ENCODE measurements at regions not wholly inside any gene's neighbourhood (a gene's known extent, or its start where the extent isn't known, plus 50 kb on each side); places are given as distances from the start of the nearest gene placed in this dataset.

DNA sequence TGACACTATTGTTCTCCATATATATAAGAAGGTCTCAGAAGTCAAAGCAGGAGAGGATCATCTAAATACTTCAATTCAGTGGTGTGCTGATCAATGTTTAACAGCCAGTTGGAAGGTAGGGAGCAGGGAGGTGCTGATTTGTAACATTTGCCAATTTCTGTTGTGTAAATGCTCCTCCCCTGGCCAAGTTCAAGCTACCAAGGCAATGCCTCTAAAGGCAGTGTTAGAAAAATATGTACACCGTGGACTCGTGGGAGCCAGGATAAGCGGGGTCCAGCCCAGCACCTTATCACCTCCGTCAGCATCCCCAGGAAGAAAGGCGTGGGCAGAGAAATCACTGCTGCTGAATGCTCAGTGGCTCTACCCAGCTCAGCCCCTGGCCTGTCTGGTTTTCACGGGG lies 75.3 kb upstream of the COX10 start:
- H3K36me3 ChIP-seq: peaks cover 3% of the 10 kb centered on the region; the same call in 1 of the 2 replicates
- TF ChIP-seq Cebpa-rat (IDR thresholded peaks at IDR 0.05): no peak
- H3K9me3 ChIP-seq: no peaks in the 10 kb centered on the region
- no peaks in the 10 kb centered on the region for H4K20me1 ChIP-seq
- H3K4me1 ChIP-seq: no peaks in the 10 kb centered on the region
- H3K4me2 ChIP-seq: no peak overlapping the region
- H3K9ac ChIP-seq: no peak overlapping the region
- no peak overlapping the region for H3K27ac ChIP-seq
- no peak overlapping the region for H3K4me3 ChIP-seq
- H3K27me3 ChIP-seq: no peaks in the 10 kb centered on the region

DNA sequence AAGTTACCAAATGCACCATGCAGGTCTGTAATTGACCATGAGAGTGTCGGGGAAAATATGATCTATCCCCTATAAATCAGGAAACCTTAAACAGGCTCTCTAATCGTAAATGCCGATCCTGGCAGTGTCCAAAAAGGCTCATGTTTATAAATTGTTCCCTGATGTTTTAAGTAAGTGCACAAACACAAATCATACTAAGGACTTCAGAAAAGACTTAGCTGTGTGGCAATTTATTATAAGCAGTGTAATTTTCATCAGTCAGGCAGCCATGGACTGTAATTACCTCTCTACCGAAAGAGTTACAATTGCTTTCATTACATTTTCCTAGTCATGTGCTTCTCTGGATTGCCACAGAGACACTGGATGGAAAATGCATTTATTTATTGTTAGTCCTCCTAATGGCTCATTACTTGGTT lies 73.4 kb upstream of the COX10 start:
- no peaks in the 10 kb centered on the region for H3K4me1 ChIP-seq
- peaks cover 3% of the 10 kb centered on the region; the same call in 1 of the 2 replicates for H3K36me3 ChIP-seq
- no peak overlapping the region for H3K27ac ChIP-seq
- H3K4me2 ChIP-seq: no peak overlapping the region
- no peak overlapping the region for H3K4me3 ChIP-seq
- H3K9me3 ChIP-seq: no peaks in the 10 kb centered on the region
- no peak for TF ChIP-seq Cebpa-rat (IDR thresholded peaks at IDR 0.05)
- no peak overlapping the region for H3K9ac ChIP-seq
- H4K20me1 ChIP-seq: no peaks in the 10 kb centered on the region
- no peaks in the 10 kb centered on the region for H3K27me3 ChIP-seq

DNA sequence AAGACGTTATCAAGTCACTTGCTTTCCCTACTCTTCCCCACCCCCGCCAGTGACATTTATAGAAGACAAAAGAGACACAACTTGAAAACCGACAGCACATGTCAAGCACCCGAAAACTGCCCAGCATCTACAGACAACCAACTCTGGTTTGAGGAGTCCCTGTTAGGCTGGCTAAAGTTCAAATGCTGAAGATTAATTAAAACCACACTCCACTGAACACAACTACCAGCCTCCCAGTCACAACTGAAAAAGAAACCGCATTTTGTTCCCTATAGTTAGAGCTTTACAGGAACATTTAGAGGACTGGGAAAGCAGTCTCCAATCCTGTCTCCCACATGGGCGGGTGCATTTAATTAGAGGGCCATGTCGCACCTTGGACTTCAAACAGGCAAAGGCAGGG lies 73.0 kb upstream of the COX10 start:
- no peaks in the 10 kb centered on the region for H4K20me1 ChIP-seq
- TF ChIP-seq Cebpa-rat (IDR thresholded peaks at IDR 0.05): no peak
- H3K9ac ChIP-seq: no peak overlapping the region
- H3K27ac ChIP-seq: no peak overlapping the region
- H3K9me3 ChIP-seq: no peaks in the 10 kb centered on the region
- no peaks in the 10 kb centered on the region for H3K4me1 ChIP-seq
- H3K4me2 ChIP-seq: no peak overlapping the region
- no peak overlapping the region for H3K4me3 ChIP-seq
- H3K36me3 ChIP-seq: peaks cover 3% of the 10 kb centered on the region; the same call in 1 of the 2 replicates
- no peaks in the 10 kb centered on the region for H3K27me3 ChIP-seq

DNA sequence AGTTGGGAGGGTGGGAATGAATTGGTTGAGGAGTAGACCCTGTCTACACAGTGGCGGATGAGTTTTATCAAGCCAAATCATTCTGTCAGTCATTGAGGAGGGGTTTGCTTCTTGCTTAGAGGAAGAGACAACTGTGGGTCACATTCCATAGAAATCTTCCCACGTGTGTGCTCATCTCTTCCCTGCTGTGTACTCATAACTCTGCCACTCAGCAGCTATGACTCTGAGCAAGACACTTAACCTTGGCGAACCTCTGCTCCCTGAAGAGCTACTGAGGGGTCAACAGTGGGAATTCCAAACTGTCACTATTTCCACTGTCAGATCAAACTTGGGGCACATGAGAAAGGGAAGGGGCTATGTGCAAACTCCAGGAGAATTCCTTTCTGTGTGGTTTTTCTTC lies 72.6 kb upstream of the COX10 start:
- H4K20me1 ChIP-seq: no peaks in the 10 kb centered on the region
- no peaks in the 10 kb centered on the region for H3K27me3 ChIP-seq
- peaks cover 7% of the 10 kb centered on the region; the same call in 1 of the 2 replicates for H3K36me3 ChIP-seq
- H3K9me3 ChIP-seq: 0 out of 2 replicates have a peak, but pooled peaks cover 4% of the 10 kb centered on the region
- no peak overlapping the region for H3K9ac ChIP-seq
- TF ChIP-seq Cebpa-rat (IDR thresholded peaks at IDR 0.05): no peak
- H3K4me2 ChIP-seq: no peak overlapping the region
- H3K27ac ChIP-seq: no peak overlapping the region
- H3K4me1 ChIP-seq: no peaks in the 10 kb centered on the region
- H3K4me3 ChIP-seq: no peak overlapping the region

DNA sequence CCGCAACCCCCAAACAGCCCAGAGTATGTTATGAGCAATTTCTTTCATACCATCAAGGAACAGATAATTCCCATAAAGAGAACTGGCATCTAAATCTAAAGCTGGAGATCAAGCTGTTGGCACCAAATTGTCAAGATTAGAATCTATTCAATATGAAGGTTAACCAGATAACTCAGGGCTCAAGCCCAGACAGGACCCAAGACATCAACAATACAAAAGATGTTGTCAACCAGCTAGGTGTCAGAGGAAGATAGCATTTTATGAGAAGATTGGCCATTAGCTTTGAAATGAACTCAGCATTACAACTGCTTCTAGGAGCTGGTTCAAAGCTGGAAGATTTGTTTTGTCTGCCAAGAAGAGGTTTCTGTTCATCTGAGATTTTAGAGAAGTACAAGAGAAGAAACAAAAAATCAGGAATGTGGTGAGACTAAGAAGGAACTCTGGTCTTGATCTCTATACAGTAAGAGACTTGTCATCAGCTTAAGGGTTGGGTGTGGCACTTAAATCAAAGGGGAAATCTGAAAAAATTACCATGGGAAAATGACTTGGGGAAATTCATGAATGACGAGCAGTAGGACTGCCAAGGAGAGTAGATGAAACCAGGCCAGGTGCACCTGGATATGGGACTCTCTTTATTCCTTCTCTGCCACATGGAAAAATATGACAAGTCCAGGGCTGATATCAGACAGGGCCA lies 64.2 kb upstream of the COX10 start:
- peaks cover 4% of the 10 kb centered on the region; the same call in 1 of the 2 replicates for H3K36me3 ChIP-seq
- 0 out of 2 replicates have a peak, but pooled peaks cover 4% of the 10 kb centered on the region for H3K9me3 ChIP-seq
- H3K27me3 ChIP-seq: no peaks in the 10 kb centered on the region
- no peak overlapping the region for H3K4me2 ChIP-seq
- no peak for TF ChIP-seq Cebpa-rat (IDR thresholded peaks at IDR 0.05)
- H3K9ac ChIP-seq: no peak overlapping the region
- no peak overlapping the region for H3K4me3 ChIP-seq
- H3K27ac ChIP-seq: no peak overlapping the region
- H3K4me1 ChIP-seq: no peaks in the 10 kb centered on the region
- H4K20me1 ChIP-seq: no peaks in the 10 kb centered on the region

DNA sequence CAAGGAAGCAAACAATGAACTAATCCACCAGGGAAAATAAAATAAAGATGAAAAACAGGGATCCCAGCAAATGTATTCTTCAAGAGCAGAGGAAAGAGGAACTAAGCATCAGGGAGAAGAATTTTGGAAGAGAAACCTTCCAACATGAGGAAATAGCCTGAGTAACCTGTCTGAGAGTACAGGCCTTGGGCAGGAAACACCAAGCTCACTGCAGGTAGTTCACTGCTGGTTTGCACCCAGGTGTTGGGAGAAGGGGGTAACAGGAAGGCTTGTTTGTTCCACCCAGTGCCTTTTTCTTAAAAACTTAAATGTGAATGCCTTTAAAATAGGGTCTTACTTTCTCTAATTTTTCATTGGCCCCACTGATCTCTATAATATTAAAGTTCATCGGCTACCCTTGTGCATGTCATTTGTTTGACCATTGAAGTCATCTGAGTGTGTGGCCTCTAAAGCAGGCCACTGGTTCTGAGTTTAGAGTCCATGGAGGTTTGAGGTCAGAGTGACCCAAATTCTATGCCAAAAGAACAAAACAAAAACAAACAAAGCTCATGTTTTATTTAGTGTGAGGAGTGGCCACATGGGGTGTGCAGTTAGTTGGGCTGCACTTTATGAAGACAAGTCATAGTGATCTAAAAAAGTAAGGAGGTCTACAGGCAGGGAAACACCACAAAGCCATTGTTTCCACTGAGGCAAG lies 62.9 kb upstream of the COX10 start:
- H4K20me1 ChIP-seq: no peaks in the 10 kb centered on the region
- H3K27ac ChIP-seq: no peak overlapping the region
- H3K4me3 ChIP-seq: no peak overlapping the region
- no peaks in the 10 kb centered on the region for H3K27me3 ChIP-seq
- H3K4me1 ChIP-seq: no peaks in the 10 kb centered on the region
- no peak for TF ChIP-seq Cebpa-rat (IDR thresholded peaks at IDR 0.05)
- H3K36me3 ChIP-seq: peaks cover 3% of the 10 kb centered on the region; the same call in 1 of the 2 replicates
- H3K4me2 ChIP-seq: no peak overlapping the region
- H3K9me3 ChIP-seq: 0 out of 2 replicates have a peak, but pooled peaks cover 3% of the 10 kb centered on the region
- H3K9ac ChIP-seq: no peak overlapping the region

DNA sequence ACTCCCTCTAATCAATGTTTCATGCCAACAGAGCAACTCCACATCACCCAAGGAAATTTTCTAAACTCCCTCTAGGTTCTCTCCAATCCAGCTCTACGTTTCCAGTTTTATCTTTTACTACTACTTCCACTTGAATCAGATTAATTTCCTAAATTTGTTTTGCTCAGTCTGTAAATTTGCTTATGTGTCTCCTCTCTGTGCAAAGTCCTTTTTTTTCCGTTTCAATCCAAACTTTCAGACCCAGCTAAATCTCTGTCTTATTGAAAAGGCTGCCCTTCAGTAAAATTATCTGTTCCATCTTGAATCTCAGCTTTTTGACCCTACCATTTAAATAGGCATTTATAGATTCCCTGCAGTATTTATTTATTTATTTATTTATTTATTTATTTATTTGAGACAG lies 61.4 kb upstream of the COX10 start:
- no peaks in the 10 kb centered on the region for H3K27me3 ChIP-seq
- H3K4me1 ChIP-seq: no peaks in the 10 kb centered on the region
- H3K36me3 ChIP-seq: no peaks in the 10 kb centered on the region
- H3K4me3 ChIP-seq: no peak overlapping the region
- H3K9me3 ChIP-seq: no peaks in the 10 kb centered on the region
- H3K27ac ChIP-seq: no peak overlapping the region
- no peak for TF ChIP-seq Cebpa-rat (IDR thresholded peaks at IDR 0.05)
- no peaks in the 10 kb centered on the region for H4K20me1 ChIP-seq
- no peak overlapping the region for H3K9ac ChIP-seq
- H3K4me2 ChIP-seq: no peak overlapping the region

DNA sequence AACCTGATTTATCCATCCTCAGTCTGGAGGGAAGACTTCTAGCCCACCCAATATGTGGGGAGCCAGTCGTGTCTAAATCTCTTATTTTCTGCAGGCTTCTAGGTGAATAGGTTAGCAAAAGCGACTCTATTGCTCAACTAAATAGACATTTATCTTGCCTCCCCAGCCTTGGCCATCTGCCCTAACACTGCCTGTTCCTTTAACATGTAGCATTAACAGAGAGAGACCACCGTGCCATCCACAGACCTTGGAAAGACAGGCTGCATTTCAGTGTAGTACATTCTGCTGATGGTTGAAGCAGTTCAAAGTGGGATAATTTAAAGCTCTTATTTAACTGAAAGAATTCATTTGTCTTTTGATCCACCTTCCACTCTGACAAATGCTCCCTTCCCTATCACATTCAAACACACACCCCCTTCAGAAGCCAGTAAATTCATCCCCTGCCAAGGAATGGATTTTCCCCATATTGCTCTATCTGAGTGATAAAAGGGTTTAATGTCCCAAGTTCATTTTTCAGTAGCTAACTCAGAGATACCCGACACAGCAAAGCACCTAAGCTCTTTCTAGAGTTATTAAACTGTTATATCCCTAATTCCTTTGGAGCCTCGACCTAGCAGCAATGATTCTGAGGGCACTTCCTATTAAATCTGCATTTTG lies 58.1 kb upstream of the COX10 start:
- Histone ChIP-seq H3K27me3 (no peaks in the 10 kb centered on the region), H3K27ac (no peak overlapping the region), H3K36me3 (no peaks in the 10 kb centered on the region), H3K4me3 (no peak overlapping the region), H3K4me1 (no peaks in the 10 kb centered on the region), H3K4me2 (no peak overlapping the region), H4K20me1 (no peaks in the 10 kb centered on the region), H3K9ac (no peak overlapping the region), H3K9me3 (no peaks in the 10 kb centered on the region)
- no peak for TF ChIP-seq Cebpa-rat (IDR thresholded peaks at IDR 0.05)

DNA sequence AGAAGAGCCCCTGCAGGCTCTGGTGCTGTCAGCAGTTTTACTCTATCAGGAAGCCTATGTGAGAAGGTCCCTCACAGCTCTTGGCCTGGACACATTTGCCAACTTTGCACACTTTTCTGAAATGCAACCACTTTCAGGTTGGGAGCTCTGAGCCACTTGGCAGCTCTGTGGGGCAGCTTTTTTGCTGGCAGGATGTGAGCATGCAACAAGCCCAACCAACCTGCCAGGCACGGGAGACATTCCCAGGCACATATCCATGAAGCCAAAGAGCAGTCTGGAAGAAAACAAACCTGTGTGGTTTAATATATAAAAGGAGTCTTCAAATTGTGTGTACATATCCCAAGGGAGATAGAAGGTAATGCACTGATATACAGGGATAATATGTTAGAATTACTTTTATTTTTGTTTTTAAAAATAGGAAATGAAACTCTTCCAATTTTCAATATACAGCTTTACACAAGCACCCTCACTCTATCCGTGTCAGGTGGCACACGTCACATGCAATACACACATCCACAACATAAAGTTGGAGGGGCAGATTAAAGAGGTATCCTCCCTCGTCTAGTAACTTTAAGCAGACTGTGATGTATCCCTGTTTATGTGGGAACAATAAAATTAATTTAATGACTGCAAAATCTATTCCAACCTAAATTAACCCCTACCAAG lies 57.4 kb upstream of the COX10 start:
- no peak overlapping the region for H3K4me2 ChIP-seq
- no peak for TF ChIP-seq Cebpa-rat (IDR thresholded peaks at IDR 0.05)
- H3K9ac ChIP-seq: no peak overlapping the region
- no peak overlapping the region for H3K4me3 ChIP-seq
- no peak overlapping the region for H3K27ac ChIP-seq
- no peaks in the 10 kb centered on the region for H3K36me3 ChIP-seq
- no peaks in the 10 kb centered on the region for H4K20me1 ChIP-seq
- H3K27me3 ChIP-seq: no peaks in the 10 kb centered on the region
- no peaks in the 10 kb centered on the region for H3K4me1 ChIP-seq
- no peaks in the 10 kb centered on the region for H3K9me3 ChIP-seq

Data from BLaER1 (cell line).